Naive thymus-derived CD4-positive, alpha-beta T cell (primary cell): ENCODE measurements at regions not wholly inside any gene's neighbourhood (a gene's known extent, or its start where the extent isn't known, plus 50 kb on each side); places are given as distances from the start of the nearest gene placed in this dataset.

Experiments used
- ATAC-seq: fragments of 150-1000 bp; cut with Tn5 transposase; 2 replicates; pipeline ENCODE4 v1.10.0; 2021; ENCODE audit warnings: mild to moderate bottlenecking, moderate library complexity
- CTCF ChIA-PET: fragments of 350-600 bp; sonication (Branson Sonifier 250); formaldehyde crosslinking; loops from one replicate; lab custom pipeline; 2021; ENCODE audit warnings: antibody characterized with exemption; lab: Charles Lee
- POLR2A ChIA-PET: fragments of 350-600 bp; sonication (Branson Sonifier 250); formaldehyde crosslinking; loops from one replicate; lab custom pipeline; 2021; ENCODE audit warnings: antibody characterized with exemption, inconsistent platforms; lab: Charles Lee
- DNase-seq, 9 donors: peaks; one replicate each; pipeline versions ENCODE4 v3.0.0 to v3.0.0-alpha.2; 2020 to 2022; ENCODE audit warnings: mixed read lengths in 1 of 9
- H3K27ac ChIP-seq: one replicate; pipeline ENCODE4 v1.7.0; 2013; ENCODE audit warnings: mild to moderate bottlenecking, low read depth, low read length, moderate library complexity
- H3K27me3 ChIP-seq, 2 donors: one replicate each; pipeline ENCODE4 v1.7.0; 2013; ENCODE audit warnings: low read length in 2 of 2, mild to moderate bottlenecking in 2 of 2, moderate library complexity in 2 of 2; ENCODE audit not compliant: control insufficient read depth in 2 of 2, insufficient read depth in 2 of 2
- H3K36me3 ChIP-seq, 3 experiments: 1 replicate in 2 of 3; 2 replicates in 1 of 3; pipeline ENCODE4 v1.7.0; 2013; ENCODE audit warnings: low read length in 3 of 3, mild to moderate bottlenecking in 3 of 3, moderate library complexity in 1 of 3; ENCODE audit not compliant: insufficient read depth in 3 of 3, control insufficient read depth in 2 of 3
- H3K4me1 ChIP-seq, 2 donors: one replicate each; pipeline ENCODE4 v1.7.0; 2013; ENCODE audit warnings: low read length in 2 of 2, mild to moderate bottlenecking in 2 of 2, moderate library complexity in 1 of 2; ENCODE audit not compliant: control insufficient read depth in 2 of 2, insufficient read depth in 2 of 2
- H3K4me3 ChIP-seq: 2 replicates; pipeline ENCODE4 v1.7.0; 2013; ENCODE audit warnings: mild to moderate bottlenecking, low read length
- H3K9me3 ChIP-seq, 3 experiments: 1 replicate in 2 of 3; 2 replicates in 1 of 3; pipeline ENCODE4 v1.7.0; 2013; ENCODE audit warnings: low read length in 3 of 3; ENCODE audit not compliant: control insufficient read depth in 2 of 3
- H3K27ac Mint-ChIP-seq, 9 donors: one replicate each; pipeline ENCODE4 v1.8.0; 2020 to 2022; ENCODE audit warnings: mixed read lengths in 9 of 9, mild to moderate bottlenecking in 8 of 9, moderate library complexity in 5 of 9, inconsistent platforms in 2 of 9
- H3K27me3 Mint-ChIP-seq, 5 donors: one replicate each; pipeline ENCODE4 v1.8.0; 2021 to 2022; ENCODE audit warnings: mixed read lengths in 5 of 5, mild to moderate bottlenecking in 1 of 5
- H3K36me3 Mint-ChIP-seq, 5 donors: one replicate each; pipeline ENCODE4 v1.8.0; 2020 to 2022; ENCODE audit warnings: mixed read lengths in 5 of 5, mild to moderate bottlenecking in 3 of 5, inconsistent platforms in 1 of 5
- H3K4me1 Mint-ChIP-seq, 7 donors: one replicate each; pipeline ENCODE4 v1.8.0; 2020 to 2022; ENCODE audit warnings: mixed read lengths in 7 of 7, mild to moderate bottlenecking in 3 of 7, inconsistent platforms in 1 of 7
- H3K4me3 Mint-ChIP-seq, 10 donors: one replicate each; pipeline ENCODE4 v1.8.0; 2020 to 2022; ENCODE audit warnings: mild to moderate bottlenecking in 10 of 10, mixed read lengths in 10 of 10, moderate library complexity in 6 of 10, inconsistent platforms in 2 of 10
- H3K9me3 Mint-ChIP-seq, 11 donors: one replicate each; pipeline ENCODE4 v1.8.0; 2020 to 2022; ENCODE audit warnings: mixed read lengths in 11 of 11, mild to moderate bottlenecking in 4 of 11, inconsistent platforms in 1 of 11, moderate library complexity in 1 of 11
- intact Hi-C, 2 donors: fragments of 100-400 bp; cut with micrococcal nuclease; formaldehyde crosslinking; loops; one replicate each; pipeline ENCODE4 v1.15.1; 2023

- no peaks in the 10 kb centered on the region for H3K27me3 ChIP-seq
- H3K9me3 Mint-ChIP-seq = peaks cover 0 to 20% (median 6%) of the 10 kb centered on the region in 11 donors
- no peak overlapping the region for H3K4me3 Mint-ChIP-seq
- ChIA-PET POLR2A (no interaction called here), CTCF (no interaction called here)
- H3K4me3 ChIP-seq = no peak overlapping the region
- no peaks in the 10 kb centered on the region for H3K4me1 ChIP-seq
- no peak overlapping the region for H3K27ac ChIP-seq
- H3K9me3 ChIP-seq = no peaks in the 10 kb centered on the region
- peaks cover 0 to 42% (median 14%) of the 10 kb centered on the region in 5 donors for H3K27me3 Mint-ChIP-seq
- DNase-seq = no peak
- H3K36me3 Mint-ChIP-seq = no peaks in the 10 kb centered on the region
- H3K4me1 Mint-ChIP-seq = peaks cover 0 to 4% (median 0%) of the 10 kb centered on the region in 7 donors
- no peak for ATAC-seq
- intact Hi-C loops = no loop called here
- H3K36me3 ChIP-seq = no peaks in the 10 kb centered on the region
- H3K27ac Mint-ChIP-seq = no peak overlapping the region
Observed at GRCh38 chr6:4403828-4404227, 268.5 kb upstream of the ECI2 start.

DNA sequence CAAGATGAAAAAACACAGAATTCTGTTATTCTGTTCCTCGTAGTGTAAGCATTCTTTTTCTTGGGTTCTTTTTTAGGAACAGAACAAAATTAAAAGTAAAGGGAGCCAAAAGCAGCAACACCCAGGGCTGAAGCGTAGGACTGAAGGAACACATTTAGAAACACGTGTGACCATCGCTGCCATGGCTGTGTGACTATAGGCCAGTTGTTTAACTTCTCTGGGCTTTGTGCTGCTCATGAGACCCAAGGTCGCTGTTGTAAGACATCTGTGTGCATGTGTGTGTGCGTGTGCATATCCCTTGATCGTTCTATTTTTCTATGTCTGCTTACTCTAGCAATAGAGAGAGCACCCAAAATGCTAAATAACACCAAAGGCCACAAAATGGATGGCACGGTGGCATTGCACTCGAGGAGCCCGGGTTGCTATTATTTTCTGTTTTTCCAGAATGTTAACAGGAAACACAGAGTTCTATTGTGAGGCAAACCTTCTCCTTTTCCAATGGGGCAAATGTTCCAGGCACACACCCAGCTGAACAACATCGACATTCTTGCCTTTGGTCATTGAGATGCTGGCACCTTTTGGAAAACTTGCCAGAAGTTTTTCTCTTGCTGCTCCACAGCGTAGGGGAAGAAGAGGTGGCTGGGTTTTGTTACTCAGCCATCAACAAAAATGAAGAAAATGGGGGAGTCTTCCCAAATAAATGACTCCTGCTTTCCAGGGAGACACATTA lies 267.8 kb upstream of the ECI2 start:
- intact Hi-C loops = no loop called here
- DNase-seq (no peak), ATAC-seq (no peak)
- no peaks in the 10 kb centered on the region for H3K36me3 ChIP-seq
- no peaks in the 10 kb centered on the region for H3K36me3 Mint-ChIP-seq
- H3K4me3 Mint-ChIP-seq = no peak overlapping the region
- H3K4me3 ChIP-seq = no peak overlapping the region
- no peaks in the 10 kb centered on the region for H3K4me1 ChIP-seq
- POLR2A ChIA-PET = no interaction called here
- peaks cover 0 to 37% (median 14%) of the 10 kb centered on the region in 5 donors for H3K27me3 Mint-ChIP-seq
- H3K27me3 ChIP-seq = no peaks in the 10 kb centered on the region
- CTCF ChIA-PET = no interaction called here
- peaks cover 0 to 4% (median 0%) of the 10 kb centered on the region in 7 donors for H3K4me1 Mint-ChIP-seq
- peaks cover 0 to 14% (median 3%) of the 10 kb centered on the region in 11 donors for H3K9me3 Mint-ChIP-seq
- no peaks in the 10 kb centered on the region for H3K9me3 ChIP-seq
- no peak overlapping the region for H3K27ac Mint-ChIP-seq
- H3K27ac ChIP-seq = no peak overlapping the region

DNA sequence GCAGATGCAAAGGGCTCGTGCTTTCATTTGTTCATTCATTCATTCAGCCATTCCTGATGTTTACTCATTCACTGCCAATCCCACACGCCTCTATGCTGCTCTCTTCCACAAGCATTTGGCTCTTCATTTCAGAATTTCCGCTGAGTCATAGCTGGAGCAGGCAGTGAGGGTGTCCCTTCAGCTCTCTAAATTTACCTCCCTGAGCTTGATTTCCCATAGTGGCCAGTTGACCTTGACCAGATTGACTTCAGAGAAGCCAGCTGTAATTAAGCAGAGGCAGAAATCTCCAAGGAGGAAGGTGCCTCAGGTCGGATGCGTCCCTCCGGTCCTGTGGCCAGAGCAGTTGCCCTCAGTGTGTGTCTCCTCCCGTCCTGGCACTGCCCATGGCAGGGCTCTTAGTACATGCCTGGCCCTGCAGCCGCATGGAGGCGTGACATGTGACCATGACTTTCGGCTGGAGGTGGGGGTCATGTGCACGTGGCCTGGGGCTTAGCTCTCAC lies 267.2 kb upstream of the ECI2 start:
- no peaks in the 10 kb centered on the region for H3K36me3 ChIP-seq
- H3K27ac ChIP-seq = no peak overlapping the region
- H3K27me3 ChIP-seq = no peaks in the 10 kb centered on the region
- POLR2A ChIA-PET = no interaction called here
- H3K4me1 Mint-ChIP-seq = peaks cover 0 to under 1% (median 0%) of the 10 kb centered on the region in 7 donors
- peak overlapping the region in 1 of 10 donors; percentile 4 for H3K4me3 Mint-ChIP-seq
- H3K9me3 Mint-ChIP-seq = peaks cover 0 to 7% (median 2%) of the 10 kb centered on the region in 11 donors
- no peak overlapping the region for H3K27ac Mint-ChIP-seq
- H3K9me3 ChIP-seq = no peaks in the 10 kb centered on the region
- CTCF ChIA-PET = no interaction called here
- no peak for DNase-seq
- no peak overlapping the region for H3K4me3 ChIP-seq
- peaks cover 0 to 34% (median 14%) of the 10 kb centered on the region in 5 donors for H3K27me3 Mint-ChIP-seq
- no peak for ATAC-seq
- H3K36me3 Mint-ChIP-seq = no peaks in the 10 kb centered on the region
- intact Hi-C loops = no loop called here
- H3K4me1 ChIP-seq = no peaks in the 10 kb centered on the region

GRCh38 chr6:4401408-4402368 lies 266.3 kb upstream of the ECI2 start:
- no peaks in the 10 kb centered on the region for H3K36me3 ChIP-seq
- POLR2A ChIA-PET = no interaction called here

GRCh38 chr6:4399656-4400055 lies 264.3 kb upstream of the ECI2 start:
- intact Hi-C loops = no loop called here
- no peak overlapping the region for H3K27ac ChIP-seq
- Mint-ChIP-seq H3K4me1 (no peaks in the 10 kb centered on the region), H3K27ac (no peak overlapping the region), H3K9me3 (peaks cover 0 to 4% (median 0%) of the 10 kb centered on the region in 11 donors), H3K27me3 (peaks cover 5 to 35% (median 21%) of the 10 kb centered on the region in 5 donors), H3K36me3 (peaks cover 0 to 1% (median 0%) of the 10 kb centered on the region in 5 donors), H3K4me3 (no peak overlapping the region)
- H3K4me1 ChIP-seq = no peaks in the 10 kb centered on the region
- H3K9me3 ChIP-seq = no peaks in the 10 kb centered on the region
- H3K27me3 ChIP-seq = no peaks in the 10 kb centered on the region
- no peak for DNase-seq
- ChIA-PET POLR2A (no interaction called here), CTCF (no interaction called here)
- no peaks in the 10 kb centered on the region for H3K36me3 ChIP-seq
- H3K4me3 ChIP-seq = no peak overlapping the region
- ATAC-seq = no peak

More at GRCh38 chr6:4401408-4402368, 266.3 kb upstream of the ECI2 start:
- CTCF ChIA-PET = no interaction called here
- Mint-ChIP-seq H3K27ac (no peak overlapping the region), H3K36me3 (no peaks in the 10 kb centered on the region), H3K4me3 (no peak overlapping the region), H3K4me1 (no peaks in the 10 kb centered on the region), H3K9me3 (peaks cover 0 to 5% (median 0%) of the 10 kb centered on the region in 11 donors), H3K27me3 (peaks cover 0 to 26% (median 14%) of the 10 kb centered on the region in 5 donors)
- H3K27me3 ChIP-seq = no peaks in the 10 kb centered on the region
- no peak overlapping the region for H3K27ac ChIP-seq
- H3K4me3 ChIP-seq = no peak overlapping the region
- intact Hi-C loops = no loop called here
- no peak for ATAC-seq
- H3K4me1 ChIP-seq = no peaks in the 10 kb centered on the region
- DNase-seq = no peak
- no peaks in the 10 kb centered on the region for H3K9me3 ChIP-seq

DNA sequence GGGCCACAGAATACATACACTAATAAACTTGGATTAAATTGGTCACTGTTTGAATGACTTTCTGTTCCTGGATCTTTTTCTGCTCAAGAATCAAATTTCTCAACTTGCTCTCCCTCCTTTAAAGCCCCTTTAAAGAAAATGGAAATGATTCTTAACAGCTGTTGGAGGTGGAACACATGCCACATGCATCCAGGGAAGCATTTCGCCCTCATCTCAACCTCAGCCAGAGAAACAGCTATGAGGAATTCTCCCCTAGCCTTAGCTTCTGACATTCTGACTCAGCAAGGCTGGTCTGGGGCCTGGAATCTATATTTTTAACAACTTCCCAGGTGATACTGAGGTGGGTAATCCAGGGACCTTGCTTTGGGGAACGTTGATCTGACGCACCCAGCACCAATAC lies 263.4 kb upstream of the ECI2 start:
- H3K4me1 Mint-ChIP-seq = no peaks in the 10 kb centered on the region
- CTCF ChIA-PET = no interaction called here
- ATAC-seq (no peak), DNase-seq (no peak)
- no peak overlapping the region for H3K4me3 ChIP-seq
- H3K36me3 Mint-ChIP-seq = peaks cover 0 to 5% (median 0%) of the 10 kb centered on the region in 5 donors
- H3K27ac Mint-ChIP-seq = peak overlapping the region in 1 of 9 donors; percentile 25
- H3K4me1 ChIP-seq = no peaks in the 10 kb centered on the region
- peaks cover 8 to 28% (median 19%) of the 10 kb centered on the region in 5 donors for H3K27me3 Mint-ChIP-seq
- H3K4me3 Mint-ChIP-seq = no peak overlapping the region
- H3K36me3 ChIP-seq = no peaks in the 10 kb centered on the region
- H3K27ac ChIP-seq = no peak overlapping the region
- POLR2A ChIA-PET = no interaction called here
- H3K9me3 Mint-ChIP-seq = peaks cover 0 to 7% (median 0%) of the 10 kb centered on the region in 11 donors
- intact Hi-C loops = no loop called here
- no peaks in the 10 kb centered on the region for H3K27me3 ChIP-seq
- no peaks in the 10 kb centered on the region for H3K9me3 ChIP-seq
